Neuronal stem cell (in vitro differentiated cells): ENCODE measurements at regions not wholly inside any gene's neighbourhood (a gene's known extent, or its start where the extent isn't known, plus 50 kb on each side); places are given as distances from the start of the nearest gene placed in this dataset.

Source experiments
- DNase-seq: peaks from one replicate; pipeline ENCODE4 v3.0.0-alpha.2; 2013; ENCODE audit warnings: low spot score
- H2AFZ ChIP-seq: one replicate; pipeline ENCODE4 v1.6.1; 2013; ENCODE audit warnings: mild to moderate bottlenecking, low read length, inconsistent platforms
- H2AK5ac ChIP-seq: 2 replicates; pipeline ENCODE4 v1.6.1; 2013; ENCODE audit warnings: low read depth, mild to moderate bottlenecking, inconsistent platforms, low read length, moderate library complexity, mixed read lengths
- H2BK120ac ChIP-seq: 2 replicates; pipeline ENCODE4 v1.6.1; 2013; ENCODE audit warnings: low read depth, mild to moderate bottlenecking, inconsistent platforms, low read length, moderate library complexity, mixed read lengths
- H2BK12ac ChIP-seq: one replicate; pipeline ENCODE4 v1.6.1; 2013; ENCODE audit warnings: low read length, inconsistent platforms
- H2BK15ac ChIP-seq: 2 replicates; pipeline ENCODE4 v1.6.1; 2013; ENCODE audit warnings: mild to moderate bottlenecking, low read length, inconsistent platforms, mixed read lengths
- H2BK5ac ChIP-seq: one replicate; pipeline ENCODE4 v1.6.1; 2013; ENCODE audit warnings: inconsistent platforms, mild to moderate bottlenecking, low read length, moderate library complexity
- H3K14ac ChIP-seq: one replicate; pipeline ENCODE4 v1.6.1; 2013; ENCODE audit warnings: low read length, inconsistent platforms
- H3K18ac ChIP-seq: 2 replicates; pipeline ENCODE4 v1.6.1; 2013; ENCODE audit warnings: low read length, inconsistent platforms
- H3K23ac ChIP-seq: 2 replicates; pipeline ENCODE4 v1.6.1; 2013; ENCODE audit warnings: low read depth, mild to moderate bottlenecking, mixed read lengths, low read length, inconsistent platforms; ENCODE audit not compliant: poor library complexity
- H3K27ac ChIP-seq: replicated peaks from 3 replicates; pipeline ENCODE4 v1.5.1; 2013; ENCODE audit warnings: low read length, inconsistent platforms
- H3K27me3 ChIP-seq, 3 experiments: 2 replicates each; pipeline ENCODE4 v1.6.1; 2013; ENCODE audit warnings: low read length in 3 of 3, mild to moderate bottlenecking in 2 of 3, inconsistent platforms in 1 of 3, low read depth in 1 of 3, mixed read lengths in 1 of 3, moderate library complexity in 1 of 3; ENCODE audit not compliant: control insufficient read depth in 3 of 3, insufficient read depth in 3 of 3
- H3K36me3 ChIP-seq, 2 donors: replicated peaks in 1 of 2; 2 replicates each; pipeline ENCODE4 v1.6.1; 2013; ENCODE audit warnings: low read length in 2 of 2; ENCODE audit not compliant: control insufficient read depth in 2 of 2, insufficient read depth in 2 of 2
- H3K4ac ChIP-seq: 2 replicates; pipeline ENCODE4 v1.6.1; 2013; ENCODE audit warnings: inconsistent platforms, mild to moderate bottlenecking, low read length, moderate library complexity
- H3K4me1 ChIP-seq, 2 donors: 1 replicate in 1 of 2; 2 replicates in 1 of 2; pipeline ENCODE4 v1.6.1; 2013; ENCODE audit warnings: low read length in 2 of 2, low read depth in 1 of 2; ENCODE audit not compliant: control insufficient read depth in 2 of 2, insufficient read depth in 1 of 2
- H3K4me2 ChIP-seq: one replicate; pipeline ENCODE4 v1.6.1; 2013; ENCODE audit warnings: mild to moderate bottlenecking, low read length, inconsistent platforms; ENCODE audit not compliant: insufficient read depth, poor library complexity, severe bottlenecking
- H3K4me3 ChIP-seq, 2 donors: 2 replicates each; pipeline ENCODE4 v1.5.1; 2013; ENCODE audit warnings: low read length in 2 of 2, mild to moderate bottlenecking in 2 of 2, inconsistent platforms in 1 of 2, moderate library complexity in 1 of 2
- H3K79me1 ChIP-seq: one replicate; pipeline ENCODE4 v1.6.1; 2013; ENCODE audit warnings: low read depth, mild to moderate bottlenecking, inconsistent platforms, low read length, moderate library complexity
- H3K9ac ChIP-seq: one replicate; pipeline ENCODE4 v1.6.1; 2013; ENCODE audit warnings: mild to moderate bottlenecking, low read depth, low read length, inconsistent platforms; ENCODE audit not compliant: poor library complexity
- H3K9me3 ChIP-seq, 2 donors: replicated peaks in 1 of 2; 2 replicates each; pipeline versions ENCODE3 to v1.6.1; 2013; ENCODE audit warnings: low read length in 2 of 2, mild to moderate bottlenecking in 2 of 2, inconsistent platforms in 1 of 2, low read depth in 1 of 2, mixed read lengths in 1 of 2, moderate library complexity in 1 of 2; ENCODE audit not compliant: control insufficient read depth in 2 of 2, insufficient read depth in 1 of 2
- H4K8ac ChIP-seq: one replicate; pipeline ENCODE4 v1.6.1; 2013; ENCODE audit warnings: low read depth, mild to moderate bottlenecking, inconsistent platforms, low read length, moderate library complexity
- H4K91ac ChIP-seq: one replicate; pipeline ENCODE4 v1.6.1; 2013; ENCODE audit warnings: low read length, low read depth, mild to moderate bottlenecking, inconsistent platforms; ENCODE audit not compliant: poor library complexity
- WGBS, 2 donors: extraction: QIAGEN DNeasy Blood & Tissue Kit; methylation state at CpG; one replicate each; pipeline ENCODE4 v1.1.7; 2013; ENCODE audit warnings: missing lambda C conversion rate in 2 of 2, mixed read lengths in 1 of 2; ENCODE audit not compliant: insufficient read length in 2 of 2, insufficient replicate concordance in 1 of 2; ENCODE audit errors: extremely low coverage in 2 of 2; 5-methylcytosine and 5-hydroxymethylcytosine counted together

- Histone ChIP-seq H4K8ac (no peak overlapping the region), H3K36me3 (no peaks in the 10 kb centered on the region), H2AK5ac (no peak overlapping the region), H3K27me3 (no peaks in the 10 kb centered on the region), H3K18ac (no peak overlapping the region), H3K27ac (no peak overlapping the region), H3K23ac (no peak overlapping the region), H3K79me1 (no peaks in the 10 kb centered on the region), H2BK5ac (no peak overlapping the region), H2BK15ac (no peak overlapping the region), H3K4me3 (no peak overlapping the region), H3K9ac (no peak overlapping the region), H4K91ac (no peak overlapping the region), H2BK120ac (no peak overlapping the region), H3K4ac (no peak overlapping the region), H2AFZ (no peak overlapping the region), H3K9me3 (no peaks in the 10 kb centered on the region), H2BK12ac (no peak overlapping the region), H3K4me2 (no peak overlapping the region), H3K14ac (no peak overlapping the region), H3K4me1 (no peaks in the 10 kb centered on the region)
- WGBS, 2 donors, result no CpG with 5 or more reads among the region's 5 CpGs
- no peak for DNase-seq
Observed at GRCh38 chr5:158320178-158320674, 461.3 kb upstream of the CLINT1 start.

GRCh38 chr5:158317507-158317906 lies 458.6 kb upstream of the CLINT1 start:
- Histone ChIP-seq H3K9me3 (no peaks in the 10 kb centered on the region), H3K23ac (no peak overlapping the region), H3K9ac (no peak overlapping the region), H4K8ac (no peak overlapping the region), H2AFZ (no peak overlapping the region), H2AK5ac (no peak overlapping the region), H3K4me3 (no peak overlapping the region), H2BK15ac (no peak overlapping the region), H3K4me1 (peaks cover 0 to 4% of the 10 kb centered on the region in 2 donors), H3K4ac (no peak overlapping the region), H3K36me3 (no peaks in the 10 kb centered on the region), H3K27me3 (no peaks in the 10 kb centered on the region), H2BK5ac (no peak overlapping the region), H4K91ac (no peak overlapping the region), H2BK120ac (no peak overlapping the region), H3K18ac (no peak overlapping the region), H3K79me1 (no peaks in the 10 kb centered on the region), H3K14ac (no peak overlapping the region), H3K27ac (no peak overlapping the region), H2BK12ac (no peak overlapping the region), H3K4me2 (no peak overlapping the region)
- no CpG with 5 or more reads among the region's 4 CpGs for WGBS, 2 donors
- DNase-seq, result no peak

- Histone ChIP-seq H3K4me2 (no peak overlapping the region), H2AK5ac (no peak overlapping the region), H3K18ac (peak overlapping the region; percentile 5), H2BK120ac (peak overlapping the region; percentile 52), H2BK15ac (peak overlapping the region; percentile 55), H2BK12ac (no peak overlapping the region), H3K9ac (no peak overlapping the region), H3K27ac (no peak overlapping the region), H4K91ac (no peak overlapping the region), H3K27me3 (no peaks in the 10 kb centered on the region), H3K36me3 (no peaks in the 10 kb centered on the region), H3K4me3 (no peak overlapping the region), H3K4ac (no peak overlapping the region), H3K14ac (no peak overlapping the region), H2BK5ac (no peak overlapping the region), H3K4me1 (peaks cover 0 to 4% of the 10 kb centered on the region in 2 donors), H3K23ac (no peak overlapping the region), H3K79me1 (no peaks in the 10 kb centered on the region), H3K9me3 (no peaks in the 10 kb centered on the region), H4K8ac (no peak overlapping the region), H2AFZ (no peak overlapping the region)
- DNase-seq, result no peak
- no CpG with 5 or more reads among the region's 15 CpGs for WGBS, 2 donors
Observed at GRCh38 chr5:158313733-158314464, 455.0 kb upstream of the CLINT1 start.

GRCh38 chr5:158313027-158313732 lies 454.2 kb upstream of the CLINT1 start:
- Histone ChIP-seq H3K27ac (no peak overlapping the region), H3K4ac (no peak overlapping the region), H3K9me3 (no peaks in the 10 kb centered on the region), H3K4me3 (peak overlapping the region in 1 of 2 donors; percentile 38), H3K4me1 (peaks cover 0 to 4% of the 10 kb centered on the region in 2 donors), H3K4me2 (no peak overlapping the region), H3K79me1 (no peaks in the 10 kb centered on the region), H3K14ac (no peak overlapping the region), H4K91ac (no peak overlapping the region), H2BK15ac (peak overlapping the region; percentile 55), H2BK12ac (no peak overlapping the region), H3K18ac (peak overlapping the region; percentile 5), H3K23ac (no peak overlapping the region), H2BK120ac (peak overlapping the region; percentile 52), H2AFZ (no peak overlapping the region), H4K8ac (no peak overlapping the region), H2AK5ac (no peak overlapping the region), H3K9ac (no peak overlapping the region), H2BK5ac (no peak overlapping the region), H3K27me3 (no peaks in the 10 kb centered on the region), H3K36me3 (no peaks in the 10 kb centered on the region)
- WGBS, 2 donors, result no CpG with 5 or more reads among the region's 12 CpGs
- no peak for DNase-seq
